HepG2 (cell line): ENCODE measurements at regions not wholly inside any gene's neighbourhood (a gene's known extent, or its start where the extent isn't known, plus 50 kb on each side); places are given as distances from the start of the nearest gene placed in this dataset.

Experiments used
- CHD2 ChIP-seq: IDR thresholded peaks from 2 replicates; pipeline ENCODE4 v1.6.1; 2011; ENCODE audit warnings: low read depth, low read length, improper control_type of control experiment
- NR2C2 ChIP-seq: sonication (generic); formaldehyde crosslinking; IDR thresholded peaks from 2 replicates; pipeline ENCODE4 v1.4.0; 2020; ENCODE audit warnings: missing genetic modification reagents, mild to moderate bottlenecking, moderate library complexity, borderline replicate concordance
- ZNF18 ChIP-seq: sonication (generic); formaldehyde crosslinking; IDR thresholded peaks from 2 replicates; pipeline ENCODE4 v1.8.0; 2022; ENCODE audit warnings: mild to moderate bottlenecking, missing genetic modification reagents; ENCODE audit not compliant: insufficient replicate concordance
- ZNF547 ChIP-seq: sonication (generic); formaldehyde crosslinking; IDR thresholded peaks from 2 replicates; pipeline ENCODE4 v1.5.1; 2020; ENCODE audit warnings: mild to moderate bottlenecking, missing genetic modification reagents
- ZNF660 ChIP-seq: sonication (generic); formaldehyde crosslinking; IDR thresholded peaks from 2 replicates; pipeline ENCODE4 v1.5.1; 2020; ENCODE audit warnings: mild to moderate bottlenecking, low read depth, missing genetic modification reagents, borderline replicate concordance

- no peak for TF ChIP-seq CHD2
- no peak for TF ChIP-seq NR2C2 (CRISPR knock-in tag)
- TF ChIP-seq ZNF18 (CRISPR knock-in tag) = no peak
- TF ChIP-seq ZNF547 (CRISPR knock-in tag) = no peak
- TF ChIP-seq ZNF660 (CRISPR knock-in tag) = no peak
Measured at GRCh38 chr20:12597551-12597950, 411.2 kb upstream of the SPTLC3 start.
